OCI-LY3 (cell line): ENCODE measurements at regions not wholly inside any gene's neighbourhood (a gene's known extent, or its start where the extent isn't known, plus 50 kb on each side); places are given as distances from the start of the nearest gene placed in this dataset.

Source experiments
- H2AFZ ChIP-seq: fragments of 200-600, 300-600 bp; shearing (Covaris generic); 2 replicates; pipeline ENCODE4 v1.6.0; 2014; ENCODE audit warnings: antibody characterized with exemption, low read depth, low read length
- H3K27ac ChIP-seq: fragments of 200-600, 300-600 bp; sonication (generic); 2 replicates; pipeline ENCODE4 v1.5.1; 2014; ENCODE audit warnings: mild to moderate bottlenecking, low read length, moderate library complexity, mixed read lengths
- H3K27me3 ChIP-seq: fragments of 200-600, 300-600 bp; sonication (generic); 2 replicates; pipeline ENCODE4 v1.6.1; 2014; ENCODE audit warnings: low read depth, low read length, mixed read lengths
- H3K36me3 ChIP-seq: fragments of 200-600, 300-600 bp; sonication (generic); replicated peaks from 2 replicates; pipeline ENCODE3; 2014; ENCODE audit warnings: low read depth, low read length, mixed read lengths
- H3K4me1 ChIP-seq: fragments of 300-600, 200-600 bp; sonication (generic); 2 replicates; pipeline ENCODE4 v1.6.1; 2014; ENCODE audit warnings: low read length, mixed read lengths
- H3K4me2 ChIP-seq: fragments of 200-600, 300-600 bp; sonication (generic); 2 replicates; pipeline ENCODE4 v1.6.1; 2014; ENCODE audit warnings: low read length, mixed read lengths
- H3K4me3 ChIP-seq: fragments of 300-600, 200-600 bp; sonication (generic); 2 replicates; pipeline ENCODE4 v1.5.1; 2014; ENCODE audit warnings: antibody characterized with exemption, mild to moderate bottlenecking, low read length, moderate library complexity
- H3K79me2 ChIP-seq: fragments of 300-600, 200-600 bp; shearing (Covaris generic); 2 replicates; pipeline ENCODE4 v1.6.1; 2014; ENCODE audit warnings: mild to moderate bottlenecking, low read length, mixed read lengths
- H3K9ac ChIP-seq: fragments of 300-600, 200-600 bp; shearing (Covaris generic); 2 replicates; pipeline ENCODE4 v1.6.0; 2014; ENCODE audit warnings: mild to moderate bottlenecking, low read length, moderate library complexity
- H3K9me3 ChIP-seq: fragments of 200-600, 300-600 bp; shearing (Covaris generic); 2 replicates; pipeline ENCODE4 v1.6.1; 2014; ENCODE audit warnings: low read length, mixed read lengths; ENCODE audit not compliant: insufficient read depth
- H4K20me1 ChIP-seq: fragments of 200-600, 300-600 bp; sonication (generic); 2 replicates; pipeline ENCODE4 v1.6.1; 2016; ENCODE audit warnings: low read length, mixed read lengths; ENCODE audit not compliant: insufficient read depth
- EZH2phosphoT487 ChIP-seq: fragments of 200-600 bp; shearing (Covaris generic); IDR thresholded peaks from 2 replicates; pipeline ENCODE4 v1.6.1; 2018; ENCODE audit warnings: antibody characterized with exemption, mixed run types, low read depth
- TF ChIP-seq, protein P1 (sequence below): fragments of 200-600, 300-600 bp; sonication (generic); IDR thresholded peaks from 2 replicates; pipeline ENCODE4 v1.5.1; 2014; ENCODE audit warnings: antibody characterized with exemption, low read length, low read depth

DNA sequence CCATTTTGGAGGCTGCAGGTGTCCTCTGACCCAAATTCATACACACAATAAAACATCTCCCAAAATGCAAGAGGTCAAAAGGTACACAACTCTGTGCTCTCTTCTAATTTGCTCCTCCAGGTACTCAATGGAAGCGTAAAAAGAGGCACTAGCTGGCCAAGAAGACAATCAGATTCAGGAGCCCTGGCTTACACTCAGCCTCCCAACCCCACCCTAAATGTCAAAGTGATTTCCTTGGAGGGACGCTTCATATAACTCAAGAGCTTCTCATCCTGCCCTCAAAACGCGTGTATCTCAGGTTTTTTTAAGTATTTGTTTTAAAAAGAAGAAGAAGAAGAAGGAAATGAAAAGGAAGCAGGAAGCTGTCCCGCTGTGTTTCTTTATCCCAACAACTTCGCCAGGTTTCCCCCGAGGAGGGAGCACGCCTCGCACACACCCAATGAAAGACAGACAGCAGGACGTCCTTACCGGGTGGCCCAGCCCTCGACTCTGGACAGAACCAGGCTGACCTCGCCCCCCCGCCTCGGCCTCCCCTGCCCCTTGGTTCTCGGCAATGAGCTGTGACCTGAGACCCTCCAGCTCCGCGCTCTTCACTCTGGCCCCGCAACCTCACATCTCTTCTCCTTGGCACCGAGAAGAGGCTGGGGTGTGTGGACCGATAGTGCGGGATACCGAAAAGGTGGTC lies 620.7 kb upstream of the ZNF385D start:
- Histone ChIP-seq H3K27me3 (no peaks in the 10 kb centered on the region), H3K9me3 (no peaks in the 10 kb centered on the region), H3K27ac (no peak overlapping the region), H4K20me1 (no peaks in the 10 kb centered on the region), H3K4me3 (no peak overlapping the region), H3K9ac (no peak overlapping the region), H2AFZ (no peak overlapping the region), H3K4me2 (no peak overlapping the region), H3K79me2 (no peaks in the 10 kb centered on the region), H3K36me3 (no peaks in the 10 kb centered on the region), H3K4me1 (no peaks in the 10 kb centered on the region)
- TF ChIP-seq, protein P1, sequence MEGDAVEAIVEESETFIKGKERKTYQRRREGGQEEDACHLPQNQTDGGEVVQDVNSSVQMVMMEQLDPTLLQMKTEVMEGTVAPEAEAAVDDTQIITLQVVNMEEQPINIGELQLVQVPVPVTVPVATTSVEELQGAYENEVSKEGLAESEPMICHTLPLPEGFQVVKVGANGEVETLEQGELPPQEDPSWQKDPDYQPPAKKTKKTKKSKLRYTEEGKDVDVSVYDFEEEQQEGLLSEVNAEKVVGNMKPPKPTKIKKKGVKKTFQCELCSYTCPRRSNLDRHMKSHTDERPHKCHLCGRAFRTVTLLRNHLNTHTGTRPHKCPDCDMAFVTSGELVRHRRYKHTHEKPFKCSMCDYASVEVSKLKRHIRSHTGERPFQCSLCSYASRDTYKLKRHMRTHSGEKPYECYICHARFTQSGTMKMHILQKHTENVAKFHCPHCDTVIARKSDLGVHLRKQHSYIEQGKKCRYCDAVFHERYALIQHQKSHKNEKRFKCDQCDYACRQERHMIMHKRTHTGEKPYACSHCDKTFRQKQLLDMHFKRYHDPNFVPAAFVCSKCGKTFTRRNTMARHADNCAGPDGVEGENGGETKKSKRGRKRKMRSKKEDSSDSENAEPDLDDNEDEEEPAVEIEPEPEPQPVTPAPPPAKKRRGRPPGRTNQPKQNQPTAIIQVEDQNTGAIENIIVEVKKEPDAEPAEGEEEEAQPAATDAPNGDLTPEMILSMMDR, result no peak
- TF ChIP-seq EZH2phosphoT487, result no peak

DNA sequence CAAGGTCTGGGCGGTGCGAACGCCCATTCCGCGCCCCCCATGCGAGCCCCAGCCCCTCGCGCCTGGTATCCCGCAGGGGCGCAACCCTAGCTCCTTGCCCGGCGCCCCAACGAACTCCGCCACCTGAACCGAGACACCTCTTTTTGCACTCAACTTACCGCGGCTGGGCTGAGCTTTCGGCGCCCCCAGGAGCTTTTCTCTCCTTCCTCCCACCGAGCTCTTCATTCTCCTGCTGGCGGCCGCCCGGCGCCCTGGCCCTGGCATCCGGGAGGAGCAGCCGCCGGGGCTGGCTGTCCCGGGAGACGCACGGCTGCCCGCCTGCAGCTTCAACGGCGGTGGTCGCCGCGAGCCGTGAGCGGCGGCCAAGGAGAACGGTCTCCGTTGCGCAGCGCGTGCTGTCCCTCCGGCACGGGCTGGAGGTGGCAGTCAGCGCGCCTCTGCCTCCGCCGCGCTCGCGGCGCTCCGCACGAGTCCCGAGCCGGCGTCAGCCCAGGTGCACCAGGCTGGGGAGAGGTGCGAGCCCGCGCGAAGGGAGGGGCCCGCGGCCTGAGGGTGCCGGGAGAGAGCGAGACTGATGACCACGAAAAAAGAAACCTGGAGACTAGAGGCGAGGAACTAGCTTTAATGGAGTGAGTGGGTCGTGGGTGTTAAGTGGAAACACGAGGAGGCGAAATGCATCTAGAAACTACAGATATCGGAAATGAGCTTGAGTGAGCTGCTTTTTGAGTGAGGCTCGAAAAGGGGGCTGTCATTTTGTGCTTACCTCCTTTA lies 621.5 kb upstream of the ZNF385D start:
- Histone ChIP-seq H3K4me2 (no peak overlapping the region), H3K36me3 (no peaks in the 10 kb centered on the region), H3K27ac (no peak overlapping the region), H3K27me3 (no peaks in the 10 kb centered on the region), H3K9me3 (no peaks in the 10 kb centered on the region), H4K20me1 (no peaks in the 10 kb centered on the region), H3K79me2 (no peaks in the 10 kb centered on the region), H3K4me1 (no peaks in the 10 kb centered on the region), H3K4me3 (no peak overlapping the region), H3K9ac (no peak overlapping the region), H2AFZ (no peak overlapping the region)
- TF ChIP-seq, protein P1, result no peak
- TF ChIP-seq EZH2phosphoT487, result no peak

DNA sequence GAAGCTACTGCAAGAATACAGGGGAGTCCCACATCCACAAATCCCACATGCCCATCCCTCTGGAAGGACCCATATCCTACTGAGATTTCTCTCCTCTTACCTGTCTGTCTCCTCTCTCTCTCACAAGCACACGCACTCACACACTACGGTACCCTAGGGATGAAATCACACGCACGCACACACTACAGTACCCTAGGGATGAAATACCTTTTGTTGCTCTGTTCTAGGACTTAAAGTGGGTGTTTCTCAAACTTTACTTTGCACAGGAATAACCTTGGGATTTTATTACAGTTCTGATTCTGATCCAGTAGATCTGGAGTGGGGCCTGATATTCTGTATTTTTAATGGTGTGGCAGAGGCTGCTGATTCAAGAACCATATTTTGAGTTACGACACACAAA lies 622.2 kb upstream of the ZNF385D start:
- Histone ChIP-seq H3K27me3 (no peaks in the 10 kb centered on the region), H2AFZ (no peak overlapping the region), H3K36me3 (no peaks in the 10 kb centered on the region), H3K27ac (no peak overlapping the region), H3K4me3 (no peak overlapping the region), H3K9ac (no peak overlapping the region), H4K20me1 (no peaks in the 10 kb centered on the region), H3K4me2 (no peak overlapping the region), H3K9me3 (no peaks in the 10 kb centered on the region), H3K79me2 (no peaks in the 10 kb centered on the region), H3K4me1 (no peaks in the 10 kb centered on the region)
- TF ChIP-seq EZH2phosphoT487, result no peak
- TF ChIP-seq, protein P1, result no peak

DNA sequence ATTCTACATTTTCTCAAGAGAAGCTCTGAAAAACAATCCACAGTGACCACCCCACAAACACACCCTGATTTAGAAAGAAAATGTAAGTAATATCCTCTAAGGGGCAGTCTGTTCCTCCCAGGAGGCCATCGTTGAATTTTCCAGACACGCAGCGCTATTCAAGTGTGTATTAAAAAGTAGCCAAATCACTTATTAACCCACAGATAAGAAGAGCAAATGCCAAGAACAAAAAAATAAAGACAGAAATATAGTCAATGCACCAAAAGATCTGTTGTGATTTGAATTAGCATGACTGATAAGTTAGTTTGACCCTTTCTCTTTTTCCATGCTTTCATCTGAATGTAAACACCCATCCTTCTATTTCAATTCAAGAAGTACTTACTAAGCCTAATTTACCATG lies 622.8 kb upstream of the ZNF385D start:
- Histone ChIP-seq H4K20me1 (no peaks in the 10 kb centered on the region), H3K79me2 (no peaks in the 10 kb centered on the region), H3K4me3 (no peak overlapping the region), H3K27ac (no peak overlapping the region), H2AFZ (no peak overlapping the region), H3K27me3 (no peaks in the 10 kb centered on the region), H3K4me2 (no peak overlapping the region), H3K4me1 (no peaks in the 10 kb centered on the region), H3K9ac (no peak overlapping the region), H3K9me3 (no peaks in the 10 kb centered on the region), H3K36me3 (no peaks in the 10 kb centered on the region)
- TF ChIP-seq, protein P1, result no peak
- TF ChIP-seq EZH2phosphoT487, result no peak
